Kidney (tissue), 13 donors: ENCODE measurements at regions not wholly inside any gene's neighbourhood (a gene's known extent, or its start where the extent isn't known, plus 50 kb on each side); places are given as distances from the start of the nearest gene placed in this dataset.

Experiments
- DNase-seq, 5 donors: peaks; one replicate each; pipeline ENCODE4 v3.0.0-alpha.2; 2013 to 2020
- FAIRE-seq: peaks from 2 replicates; lab custom pipeline; 2012; peaks lifted over from hg19 to GRCh38; lab: Jason Lieb, UNC
- H3K27ac ChIP-seq, 2 donors: one replicate each; pipeline ENCODE4 v1.7.0; 2013; ENCODE audit warnings: low read depth in 2 of 2, low read length in 2 of 2, inconsistent platforms in 1 of 2
- H3K27me3 ChIP-seq: one replicate; pipeline ENCODE4 v1.7.1; 2013; ENCODE audit warnings: low read length, inconsistent platforms; ENCODE audit not compliant: control insufficient read depth, insufficient read depth
- H3K36me3 ChIP-seq, 3 donors: one replicate each; pipeline versions ENCODE4 v1.7.0 to v1.7.1; 2013; ENCODE audit warnings: low read length in 3 of 3, control low read depth in 1 of 3, inconsistent platforms in 1 of 3; ENCODE audit not compliant: insufficient read depth in 3 of 3, control insufficient read depth in 2 of 3
- H3K4me1 ChIP-seq, 3 donors: one replicate each; pipeline versions ENCODE4 v1.7.0 to v1.7.1; 2013; ENCODE audit warnings: low read length in 3 of 3, inconsistent platforms in 1 of 3, low read depth in 1 of 3; ENCODE audit not compliant: control insufficient read depth in 2 of 3, insufficient read depth in 2 of 3
- H3K4me3 ChIP-seq, 3 donors: one replicate each; pipeline versions ENCODE4 v1.7.0 to v1.8.1; 2013; ENCODE audit warnings: low read length in 3 of 3, control low read depth in 1 of 3, inconsistent platforms in 1 of 3
- H3K9ac ChIP-seq, 3 donors: one replicate each; pipeline versions ENCODE4 v1.7.0 to v1.7.1; 2013; ENCODE audit warnings: low read length in 3 of 3, control low read depth in 1 of 3, inconsistent platforms in 1 of 3
- H3K9me3 ChIP-seq, 3 donors: one replicate each; pipeline versions ENCODE4 v1.7.0 to v1.7.1; 2013; ENCODE audit warnings: low read length in 3 of 3, control low read depth in 1 of 3, inconsistent platforms in 1 of 3; ENCODE audit not compliant: control insufficient read depth in 2 of 3, insufficient read depth in 1 of 3
- CTCF ChIP-seq: IDR thresholded peaks from 3 replicates; pipeline ENCODE4 v1.5.1; 2012; ENCODE audit warnings: mild to moderate bottlenecking, moderate library complexity, borderline replicate concordance; ENCODE audit not compliant: insufficient read depth; ENCODE audit errors: extremely low read depth
- intact Hi-C: fragments of 100-400 bp; cut with DNase I; formaldehyde crosslinking; loops from one replicate; pipeline ENCODE4 v1.11.1; 2022
- donor health status: control.
- donor health status: control.
- donor health status: control.
- donor health status: control.
- donor health status: control.
- donor health status: DM: yes; HTN: yes; CAD: no.
- donor health status: Normal renal cell carcinoma (clear cell type).

GRCh38 chr2:7468955-7469354 lies 551.7 kb downstream of the RNF144A start:
- intact Hi-C loops: no loop called here

GRCh38 chr2:7471185-7471584 lies 554.0 kb downstream of the RNF144A start:
- intact Hi-C loops: no loop called here
- DNase-seq (no peak), FAIRE-seq (no peak)
- H3K27me3 ChIP-seq: no peaks in the 10 kb centered on the region
- H3K4me1 ChIP-seq: no peaks in the 10 kb centered on the region
- H3K36me3 ChIP-seq: no peaks in the 10 kb centered on the region
- H3K9ac ChIP-seq: no peak overlapping the region
- H3K9me3 ChIP-seq: no peaks in the 10 kb centered on the region
- no peak overlapping the region for H3K4me3 ChIP-seq
- H3K27ac ChIP-seq: no peak overlapping the region
- no peak for TF ChIP-seq CTCF

More at GRCh38 chr2:7468955-7469354, 551.7 kb downstream of the RNF144A start:
- Histone ChIP-seq H3K27ac (no peak overlapping the region), H3K9me3 (no peaks in the 10 kb centered on the region), H3K4me1 (no peaks in the 10 kb centered on the region), H3K36me3 (no peaks in the 10 kb centered on the region), H3K4me3 (no peak overlapping the region), H3K27me3 (no peaks in the 10 kb centered on the region), H3K9ac (no peak overlapping the region)
- TF ChIP-seq CTCF: no peak
- DNase-seq (no peak), FAIRE-seq (no peak)

GRCh38 chr2:7472465-7472864 lies 555.3 kb downstream of the RNF144A start:
- Histone ChIP-seq H3K27ac (no peak overlapping the region), H3K9ac (no peak overlapping the region), H3K4me3 (no peak overlapping the region), H3K4me1 (no peaks in the 10 kb centered on the region), H3K27me3 (no peaks in the 10 kb centered on the region), H3K9me3 (no peaks in the 10 kb centered on the region), H3K36me3 (no peaks in the 10 kb centered on the region)
- intact Hi-C loops: no loop called here
- TF ChIP-seq CTCF: no peak
- DNase-seq (no peak), FAIRE-seq (no peak)

- H3K36me3 ChIP-seq: no peaks in the 10 kb centered on the region
- H3K9ac ChIP-seq: no peak overlapping the region
- H3K9me3 ChIP-seq: no peaks in the 10 kb centered on the region
- H3K4me3 ChIP-seq: no peak overlapping the region
- no peaks in the 10 kb centered on the region for H3K27me3 ChIP-seq
- FAIRE-seq (no peak), DNase-seq (no peak)
- intact Hi-C loops: no loop called here
- TF ChIP-seq CTCF: no peak
- H3K27ac ChIP-seq: no peak overlapping the region
- H3K4me1 ChIP-seq: no peaks in the 10 kb centered on the region
These were observed 556.0 kb downstream of the RNF144A start for GRCh38 chr2:7473135-7473771.
